DND-41 (cell line): ENCODE measurements at regions not wholly inside any gene's neighbourhood (a gene's known extent, or its start where the extent isn't known, plus 50 kb on each side); places are given as distances from the start of the nearest gene placed in this dataset.

Experiments
- EZH2 ChIP-seq: IDR thresholded peaks from 3 replicates; pipeline ENCODE4 v1.6.1; 2012; ENCODE audit warnings: borderline replicate concordance, low read depth, mild to moderate bottlenecking, moderate library complexity, low read length, inconsistent platforms; ENCODE audit not compliant: severe bottlenecking
- TF ChIP-seq, protein P1 (sequence below): IDR thresholded peaks from 2 replicates; pipeline ENCODE4 v1.5.1; 2012; ENCODE audit warnings: borderline replicate concordance, low read length, moderate library complexity, mild to moderate bottlenecking; ENCODE audit not compliant: poor library complexity, severe bottlenecking; ENCODE audit errors: extremely low read depth

GRCh38 chr2:185128346-185128745, 530.0 kb downstream of the ZNF804A start:
- TF ChIP-seq, protein P1, sequence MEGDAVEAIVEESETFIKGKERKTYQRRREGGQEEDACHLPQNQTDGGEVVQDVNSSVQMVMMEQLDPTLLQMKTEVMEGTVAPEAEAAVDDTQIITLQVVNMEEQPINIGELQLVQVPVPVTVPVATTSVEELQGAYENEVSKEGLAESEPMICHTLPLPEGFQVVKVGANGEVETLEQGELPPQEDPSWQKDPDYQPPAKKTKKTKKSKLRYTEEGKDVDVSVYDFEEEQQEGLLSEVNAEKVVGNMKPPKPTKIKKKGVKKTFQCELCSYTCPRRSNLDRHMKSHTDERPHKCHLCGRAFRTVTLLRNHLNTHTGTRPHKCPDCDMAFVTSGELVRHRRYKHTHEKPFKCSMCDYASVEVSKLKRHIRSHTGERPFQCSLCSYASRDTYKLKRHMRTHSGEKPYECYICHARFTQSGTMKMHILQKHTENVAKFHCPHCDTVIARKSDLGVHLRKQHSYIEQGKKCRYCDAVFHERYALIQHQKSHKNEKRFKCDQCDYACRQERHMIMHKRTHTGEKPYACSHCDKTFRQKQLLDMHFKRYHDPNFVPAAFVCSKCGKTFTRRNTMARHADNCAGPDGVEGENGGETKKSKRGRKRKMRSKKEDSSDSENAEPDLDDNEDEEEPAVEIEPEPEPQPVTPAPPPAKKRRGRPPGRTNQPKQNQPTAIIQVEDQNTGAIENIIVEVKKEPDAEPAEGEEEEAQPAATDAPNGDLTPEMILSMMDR = no peak
- TF ChIP-seq EZH2 = no peak
